HCT116 (cell line): ENCODE measurements at regions not wholly inside any gene's neighbourhood (a gene's known extent, or its start where the extent isn't known, plus 50 kb on each side); places are given as distances from the start of the nearest gene placed in this dataset.

Experiments used
- ATAC-seq: fragments of 200-7000 bp; cut with Tn5 transposase; 2 replicates; pipeline ENCODE4 v1.9.1; 2020; ENCODE audit warnings: mild to moderate bottlenecking, moderate library complexity
- BruUV-seq: library from RNA; stranded (reverse); fragments of 400-500 nt; replicated peaks from 2 replicates; lab custom pipeline; 2021; lab: Mats Ljungman, UMichigan
- CTCF ChIA-PET: fragments of 300-600 bp; sonication (Branson Sonifier 250); formaldehyde crosslinking; loops from one replicate; lab custom pipeline; 2021; ENCODE audit warnings: antibody characterized with exemption; lab: Charles Lee
- POLR2A ChIA-PET: fragments of 300-600, 350-600 bp; sonication (Branson Sonifier 250); formaldehyde crosslinking; loops from one replicate; lab custom pipeline; 2021; ENCODE audit warnings: antibody characterized with exemption; lab: Charles Lee
- RAD21 ChIA-PET, 2 experiments: fragments of 300-600 bp; sonication (Branson Sonifier 250); formaldehyde crosslinking; loops; one replicate each; lab custom pipeline; 2023; ENCODE audit warnings: low total read pairs in 2 of 2; ENCODE audit not compliant: uncharacterized antibody in 2 of 2, unreplicated experiment in 2 of 2, low non-redundant PET in 1 of 2; lab: Charles Lee
- DNase-seq: peaks from one replicate; pipeline ENCODE4 v3.0.0-alpha.2; 2010; ENCODE audit warnings: low read depth, low spot score
- H2AFZ ChIP-seq: fragments of 200-600 bp; shearing (Covaris generic), sonication (generic); 2 replicates; pipeline ENCODE4 v1.6.1; 2017; ENCODE audit warnings: low read depth, mixed run types, mixed read lengths, antibody characterized with exemption, low read length; ENCODE audit not compliant: poor library complexity, severe bottlenecking
- H3K27ac ChIP-seq: 2 replicates; pipeline ENCODE4 v1.5.1; 2012; ENCODE audit warnings: low read depth, low read length
- H3K27me3 ChIP-seq: fragments of 200-600 bp; sonication (generic); 2 replicates; pipeline ENCODE4 v1.6.1; 2016; ENCODE audit warnings: mixed run types, low read length, mixed read lengths; ENCODE audit not compliant: insufficient read depth
- H3K36me3 ChIP-seq, 2 experiments: fragments of 200-500 bp in 1 of 2; fragments of 200-600 bp in 1 of 2; sonication (Bioruptor generic) in 1 of 2; sonication (generic) in 1 of 2; 2 replicates each; pipeline versions ENCODE4 v1.5.1 to v1.6.1; 2014 to 2016; ENCODE audit warnings: low read length in 2 of 2, inconsistent platforms in 1 of 2, mixed read lengths in 1 of 2, mixed run types in 1 of 2; ENCODE audit not compliant: insufficient read depth in 2 of 2, control insufficient read depth in 1 of 2
- H3K4me1 ChIP-seq, 2 experiments: fragments of 200-600 bp in 1 of 2; sonication (generic) in 1 of 2; 2 replicates each; pipeline versions ENCODE4 v1.5.1 to v1.6.1; 2012 to 2017; ENCODE audit warnings: low read length in 2 of 2, inconsistent platforms in 1 of 2, mild to moderate bottlenecking in 1 of 2, mixed read lengths in 1 of 2, mixed run types in 1 of 2, moderate library complexity in 1 of 2; ENCODE audit not compliant: insufficient read depth in 2 of 2, control insufficient read depth in 1 of 2
- H3K4me2 ChIP-seq: fragments of 200-600 bp; sonication (generic); 2 replicates; pipeline ENCODE4 v1.6.1; 2017; ENCODE audit warnings: mixed run types, low read length, mixed read lengths
- H3K4me3 ChIP-seq, 2 experiments: fragments of 200-600 bp in 1 of 2; sonication (generic) in 1 of 2; replicated peaks in 1 of 2; 2 replicates each; pipeline ENCODE4 v1.5.1; 2011 to 2016; ENCODE audit warnings: low read length in 2 of 2, control low read depth in 1 of 2, low read depth in 1 of 2, mild to moderate bottlenecking in 1 of 2, mixed read lengths in 1 of 2, mixed run types in 1 of 2
- H3K79me2 ChIP-seq: fragments of 200-600 bp; sonication (generic); 2 replicates; pipeline ENCODE4 v1.6.1; 2017; ENCODE audit warnings: mild to moderate bottlenecking, mixed run types, low read length, moderate library complexity, mixed read lengths; ENCODE audit not compliant: insufficient read depth
- H3K9ac ChIP-seq: fragments of 200-600 bp; sonication (generic); 2 replicates; pipeline ENCODE4 v1.6.1; 2016; ENCODE audit warnings: low read length, mixed read lengths
- H3K9me2 ChIP-seq: fragments of 200-600 bp; sonication (generic), shearing (Covaris generic); 2 replicates; pipeline ENCODE4 v1.6.1; 2017; ENCODE audit warnings: mixed run types, mild to moderate bottlenecking, moderate library complexity; ENCODE audit not compliant: insufficient read depth
- H3K9me3 ChIP-seq, 2 experiments: fragments of 200-500 bp in 1 of 2; fragments of 200-600 bp in 1 of 2; sonication (Bioruptor generic) in 1 of 2; sonication (generic) in 1 of 2; 2 replicates each; pipeline ENCODE4 v1.6.1; 2014 to 2017; ENCODE audit warnings: low read length in 2 of 2, mixed read lengths in 2 of 2, inconsistent platforms in 1 of 2, low read depth in 1 of 2, mild to moderate bottlenecking in 1 of 2, mixed run types in 1 of 2, moderate library complexity in 1 of 2; ENCODE audit not compliant: control insufficient read depth in 1 of 2, insufficient read depth in 1 of 2
- H4K20me1 ChIP-seq: fragments of 200-600 bp; sonication (generic), shearing (Covaris generic); 2 replicates; pipeline ENCODE4 v1.6.1; 2017; ENCODE audit warnings: mixed run types, mild to moderate bottlenecking, moderate library complexity; ENCODE audit not compliant: insufficient read depth
- CEBPB ChIP-seq: IDR thresholded peaks from 2 replicates; pipeline ENCODE4 v1.6.1; 2012; ENCODE audit warnings: low read depth
- CTCF ChIP-seq, 3 experiments: fragments of 200-600 bp in 1 of 3; sonication (generic) in 1 of 3; IDR thresholded peaks in 2 of 3; conservative IDR thresholded peaks in 1 of 3; 2 replicates each; pipeline ENCODE4 v1.5.1; 2012 to 2017; ENCODE audit warnings: low read depth in 2 of 3, low read length in 2 of 3, antibody characterized with exemption in 1 of 3, borderline replicate concordance in 1 of 3, control low read depth in 1 of 3, mild to moderate bottlenecking in 1 of 3, mixed read lengths in 1 of 3, mixed run types in 1 of 3, moderate library complexity in 1 of 3; ENCODE audit not compliant: insufficient read depth in 1 of 3
- EGR1 ChIP-seq: IDR thresholded peaks from 2 replicates; pipeline ENCODE4 v1.6.1; 2012; ENCODE audit warnings: low read depth
- ELF1 ChIP-seq: IDR thresholded peaks from 2 replicates; pipeline ENCODE4 v1.6.1; 2012; ENCODE audit warnings: low read depth, borderline replicate concordance
- EZH2 ChIP-seq: fragments of 200-600 bp; sonication (generic); IDR thresholded peaks from 2 replicates; pipeline ENCODE4 v1.6.1; 2017; ENCODE audit warnings: antibody characterized with exemption, mixed run types
- EZH2phosphoT487 ChIP-seq: fragments of 200-600 bp; IDR thresholded peaks from 2 replicates; pipeline ENCODE4 v1.6.1; 2018; ENCODE audit warnings: antibody characterized with exemption, borderline replicate concordance
- FOSL1 ChIP-seq: IDR thresholded peaks from 2 replicates; pipeline ENCODE4 v1.6.1; 2012; ENCODE audit warnings: low read depth
- MAX ChIP-seq: IDR thresholded peaks from 2 replicates; pipeline ENCODE4 v1.6.1; 2012
- POLR2A ChIP-seq: IDR thresholded peaks from 2 replicates; pipeline ENCODE4 v1.7.0; 2011; ENCODE audit warnings: borderline replicate concordance; ENCODE audit not compliant: insufficient read depth, insufficient read length; ENCODE audit errors: extremely low read depth
- POLR2AphosphoS5 ChIP-seq: IDR thresholded peaks from 2 replicates; pipeline ENCODE4 v1.6.1; 2011; ENCODE audit warnings: mild to moderate bottlenecking, low read depth, low read length, moderate library complexity
- RAD21 ChIP-seq: IDR thresholded peaks from 2 replicates; pipeline ENCODE4 v1.6.1; 2012; ENCODE audit warnings: low read depth, mild to moderate bottlenecking
- REST ChIP-seq: IDR thresholded peaks from 2 replicates; pipeline ENCODE4 v1.6.1; 2012; ENCODE audit warnings: low read depth
- SIN3A ChIP-seq: IDR thresholded peaks from 2 replicates; pipeline ENCODE4 v1.6.1; 2012; ENCODE audit warnings: low read depth
- SP1 ChIP-seq: IDR thresholded peaks from 2 replicates; pipeline ENCODE4 v1.6.1; 2012; ENCODE audit warnings: low read depth
- SRF ChIP-seq: IDR thresholded peaks from 2 replicates; pipeline ENCODE4 v1.6.1; 2012; ENCODE audit warnings: low read depth
- TCF7L2 ChIP-seq: IDR thresholded peaks from 2 replicates; pipeline ENCODE4 v1.7.0; 2011; ENCODE audit warnings: borderline replicate concordance, inconsistent platforms; ENCODE audit not compliant: insufficient read depth, insufficient read length; ENCODE audit errors: extremely low read depth
- YY1 ChIP-seq: IDR thresholded peaks from 2 replicates; pipeline ENCODE4 v1.6.1; 2011; ENCODE audit warnings: low read length, low read depth, moderate library complexity, mild to moderate bottlenecking; ENCODE audit not compliant: insufficient replicate concordance; ENCODE audit errors: extremely low read depth
- ZBTB33 ChIP-seq: IDR thresholded peaks from 2 replicates; pipeline ENCODE4 v1.6.1; 2011; ENCODE audit warnings: mild to moderate bottlenecking, low read length, moderate library complexity; ENCODE audit not compliant: insufficient replicate concordance; ENCODE audit errors: extremely low read depth
- ZFX ChIP-seq: fragments of 450-650 bp; IDR thresholded peaks from 2 replicates; pipeline ENCODE4 v1.6.1; 2017
- ZNF274 ChIP-seq: fragments of 200-500 bp; sonication (Bioruptor generic); IDR thresholded peaks from 2 replicates; pipeline ENCODE4 v1.6.1; 2014; ENCODE audit warnings: mild to moderate bottlenecking, low read depth, low read length, inconsistent platforms
- intact Hi-C: fragments of 100-400 bp; cut with micrococcal nuclease; formaldehyde crosslinking; loops from 2 replicates; pipeline ENCODE4 v1.10.0; 2022

- TF ChIP-seq REST (no peak), CTCF (IDR thresholded peaks at IDR 0.05 in 2 of 3, conservative IDR thresholded peaks at IDR 0.05 in 1 of 3; ENCODE audit: borderline replicate concordance in 1 of 3, insufficient read depth in 1 of 3, low read depth in 2 of 3, low read length in 2 of 3) (no peak), SRF (no peak), EGR1 (no peak), POLR2AphosphoS5 (no peak), ELF1 (no peak), SIN3A (no peak), EZH2phosphoT487 (no peak), RAD21 (no peak), SP1 (no peak), ZNF274 (no peak), EZH2 (no peak), YY1 (no peak), POLR2A (no peak), FOSL1 (no peak), ZFX (no peak), MAX (no peak), CEBPB (no peak), ZBTB33 (no peak), TCF7L2 (no peak)
- Histone ChIP-seq H3K9me3 (no peaks in the 10 kb centered on the region), H2AFZ (no peak overlapping the region), H3K79me2 (no peaks in the 10 kb centered on the region), H3K9me2 (no peaks in the 10 kb centered on the region), H3K4me1 (no peaks in the 10 kb centered on the region), H3K4me2 (no peak overlapping the region), H3K36me3 (no peaks in the 10 kb centered on the region), H3K4me3 (no peak overlapping the region), H3K9ac (no peak overlapping the region), H3K27me3 (no peaks in the 10 kb centered on the region), H4K20me1 (no peaks in the 10 kb centered on the region), H3K27ac (no peak overlapping the region)
- ChIA-PET RAD21 (no interaction called here), POLR2A (no interaction called here), CTCF (no interaction called here)
- intact Hi-C loops, result no loop called here
- BruUV-seq, result no TSS peak
- DNase-seq (no peak), ATAC-seq (no peak)
Measured at GRCh38 chr3:107085261-107085660, 292.0 kb upstream of the CCDC54 start.
